ENCODE measurements at regions not wholly inside any gene's neighbourhood (a gene's known extent, or its start where the extent isn't known, plus 50 kb on each side); places are given as distances from the start of the nearest gene placed in this dataset.

- H3K9me3 Mint-ChIP-seq (ENCODE audit: unreplicated experiment): peaks cover 5% of the 10 kb centered on the region
- H3K4me3 Mint-ChIP-seq (ENCODE audit: unreplicated experiment): no peak overlapping the region
- intact Hi-C loops (cut with micrococcal nuclease): no loop called here
- TF ChIP-seq CTCF (IDR thresholded peaks at IDR 0.05; ENCODE audit: unreplicated experiment): no peak
- no peak overlapping the region for H3K27ac Mint-ChIP-seq (ENCODE audit: low read depth, unreplicated experiment)
- H3K36me3 Mint-ChIP-seq (ENCODE audit: insufficient read depth, unreplicated experiment): no peaks in the 10 kb centered on the region
- H3K27me3 Mint-ChIP-seq (ENCODE audit: insufficient read depth, unreplicated experiment): no peaks in the 10 kb centered on the region
- no peak for DNase-seq (ENCODE audit: unreplicated experiment)
- peaks cover 32% of the 10 kb centered on the region for H3K4me1 Mint-ChIP-seq (ENCODE audit: insufficient read depth, unreplicated experiment)
- ChIA-PET POLR2A (no interaction called here), CTCF (interaction anchor here (0.8 to 1.7 kb wide), 2 partner anchors 13 to 61 kb away, joined by 3 to 4 read pairs; no protein-coding TSS in a partner anchor)
- BruUV-seq (replicated peaks): no TSS peak
Observed at GRCh38 chr5:163757344-163757743, 251.9 kb downstream of the MAT2B start.

GRCh38 chr5:163758283-163758711 is 252.9 kb downstream of the MAT2B start:
- Mint-ChIP-seq H3K4me1 (ENCODE audit: insufficient read depth, unreplicated experiment) (peaks cover 32% of the 10 kb centered on the region), H3K4me3 (ENCODE audit: unreplicated experiment) (no peak overlapping the region), H3K27ac (ENCODE audit: low read depth, unreplicated experiment) (no peak overlapping the region), H3K9me3 (ENCODE audit: unreplicated experiment) (peaks cover 12% of the 10 kb centered on the region), H3K27me3 (ENCODE audit: insufficient read depth, unreplicated experiment) (no peaks in the 10 kb centered on the region), H3K36me3 (ENCODE audit: insufficient read depth, unreplicated experiment) (no peaks in the 10 kb centered on the region)
- intact Hi-C loops (cut with micrococcal nuclease): no loop called here
- DNase-seq (ENCODE audit: unreplicated experiment): peak; percentile 39
- BruUV-seq (replicated peaks): no TSS peak
- no peak for TF ChIP-seq CTCF (IDR thresholded peaks at IDR 0.05; ENCODE audit: unreplicated experiment)
- ChIA-PET CTCF (interaction anchor here (0.6 to 1.7 kb wide), 2 partner anchors 29 to 62 kb away, joined by 3 to 4 read pairs; no protein-coding TSS in a partner anchor), POLR2A (interaction anchor here (0.5 to 0.8 kb wide), 2 partner anchors 15 to 1823 kb away, joined by 3 read pairs; no protein-coding TSS in a partner anchor)

GRCh38 chr5:163759000-163759704 is 253.7 kb downstream of the MAT2B start:
- CTCF ChIA-PET: interaction anchor here (1.7 kb wide), 1 partner anchor 63 kb away, joined by 4 read pairs; no protein-coding TSS in a partner anchor
- Mint-ChIP-seq H3K36me3 (ENCODE audit: insufficient read depth, unreplicated experiment) (no peaks in the 10 kb centered on the region), H3K4me1 (ENCODE audit: insufficient read depth, unreplicated experiment) (peaks cover 32% of the 10 kb centered on the region), H3K27me3 (ENCODE audit: insufficient read depth, unreplicated experiment) (no peaks in the 10 kb centered on the region), H3K9me3 (ENCODE audit: unreplicated experiment) (peaks cover 12% of the 10 kb centered on the region), H3K4me3 (ENCODE audit: unreplicated experiment) (no peak overlapping the region), H3K27ac (ENCODE audit: low read depth, unreplicated experiment) (peak overlapping the region; percentile 22)
- POLR2A ChIA-PET: no interaction called here
- no peak for DNase-seq (ENCODE audit: unreplicated experiment)
- intact Hi-C loops (cut with micrococcal nuclease): no loop called here
- no TSS peak for BruUV-seq (replicated peaks)
- no peak for TF ChIP-seq CTCF (IDR thresholded peaks at IDR 0.05; ENCODE audit: unreplicated experiment)

- Mint-ChIP-seq H3K9me3 (ENCODE audit: unreplicated experiment) (peaks cover 12% of the 10 kb centered on the region), H3K27me3 (ENCODE audit: insufficient read depth, unreplicated experiment) (no peaks in the 10 kb centered on the region), H3K4me3 (ENCODE audit: unreplicated experiment) (no peak overlapping the region), H3K4me1 (ENCODE audit: insufficient read depth, unreplicated experiment) (peaks cover 32% of the 10 kb centered on the region), H3K27ac (ENCODE audit: low read depth, unreplicated experiment) (peak overlapping the region; percentile 62), H3K36me3 (ENCODE audit: insufficient read depth, unreplicated experiment) (no peaks in the 10 kb centered on the region)
- no TSS peak for BruUV-seq (replicated peaks)
- DNase-seq (ENCODE audit: unreplicated experiment): peak; percentile 98
- ChIA-PET CTCF (interaction anchor here (0.8 kb wide), 1 partner anchor 10 kb away, joined by 3 read pairs; no protein-coding TSS in a partner anchor), POLR2A (interaction anchor here (0.5 to 1.2 kb wide), 6 partner anchors 10 to 191 kb away, joined by 3 to 5 read pairs (median 4); no protein-coding TSS in a partner anchor)
- TF ChIP-seq CTCF (IDR thresholded peaks at IDR 0.05; ENCODE audit: unreplicated experiment): no peak
- intact Hi-C loops (cut with micrococcal nuclease): no loop called here
Observed at GRCh38 chr5:163760498-163760897, 255.1 kb downstream of the MAT2B start.

Measured in MCF 10A (cell line).